ENCODE measurements at regions not wholly inside any gene's neighbourhood (a gene's known extent, or its start where the extent isn't known, plus 50 kb on each side); places are given as distances from the start of the nearest gene placed in this dataset.

DNA sequence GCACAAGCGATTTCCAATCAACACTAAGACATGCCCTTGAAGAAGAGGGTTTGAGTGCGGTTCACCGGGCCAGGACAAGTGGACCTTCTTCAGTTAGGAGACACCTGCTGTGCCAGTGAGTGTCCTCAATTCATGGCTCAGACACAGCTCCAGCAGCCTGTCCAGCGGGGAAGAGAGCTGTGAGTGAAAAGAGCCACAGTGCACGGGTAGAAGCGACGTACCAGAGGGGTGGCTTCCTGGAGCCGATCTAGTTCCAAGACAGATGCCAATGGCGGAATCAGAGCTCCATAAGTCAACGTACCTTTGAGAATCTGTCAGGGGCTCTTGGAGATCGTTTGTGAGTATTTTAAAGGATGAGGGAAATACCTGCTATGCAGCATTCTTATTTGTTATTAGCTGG, 119.9 kb upstream of the SALL3 start:
- TF ChIP-seq, protein P1, sequence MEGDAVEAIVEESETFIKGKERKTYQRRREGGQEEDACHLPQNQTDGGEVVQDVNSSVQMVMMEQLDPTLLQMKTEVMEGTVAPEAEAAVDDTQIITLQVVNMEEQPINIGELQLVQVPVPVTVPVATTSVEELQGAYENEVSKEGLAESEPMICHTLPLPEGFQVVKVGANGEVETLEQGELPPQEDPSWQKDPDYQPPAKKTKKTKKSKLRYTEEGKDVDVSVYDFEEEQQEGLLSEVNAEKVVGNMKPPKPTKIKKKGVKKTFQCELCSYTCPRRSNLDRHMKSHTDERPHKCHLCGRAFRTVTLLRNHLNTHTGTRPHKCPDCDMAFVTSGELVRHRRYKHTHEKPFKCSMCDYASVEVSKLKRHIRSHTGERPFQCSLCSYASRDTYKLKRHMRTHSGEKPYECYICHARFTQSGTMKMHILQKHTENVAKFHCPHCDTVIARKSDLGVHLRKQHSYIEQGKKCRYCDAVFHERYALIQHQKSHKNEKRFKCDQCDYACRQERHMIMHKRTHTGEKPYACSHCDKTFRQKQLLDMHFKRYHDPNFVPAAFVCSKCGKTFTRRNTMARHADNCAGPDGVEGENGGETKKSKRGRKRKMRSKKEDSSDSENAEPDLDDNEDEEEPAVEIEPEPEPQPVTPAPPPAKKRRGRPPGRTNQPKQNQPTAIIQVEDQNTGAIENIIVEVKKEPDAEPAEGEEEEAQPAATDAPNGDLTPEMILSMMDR (IDR thresholded peaks at IDR 0.05; ENCODE audit: borderline replicate concordance, insufficient read depth, low read depth, low read length), result no peak
- H3K4me3 ChIP-seq (ENCODE audit: low read depth, low read length), result no peak overlapping the region

DNA sequence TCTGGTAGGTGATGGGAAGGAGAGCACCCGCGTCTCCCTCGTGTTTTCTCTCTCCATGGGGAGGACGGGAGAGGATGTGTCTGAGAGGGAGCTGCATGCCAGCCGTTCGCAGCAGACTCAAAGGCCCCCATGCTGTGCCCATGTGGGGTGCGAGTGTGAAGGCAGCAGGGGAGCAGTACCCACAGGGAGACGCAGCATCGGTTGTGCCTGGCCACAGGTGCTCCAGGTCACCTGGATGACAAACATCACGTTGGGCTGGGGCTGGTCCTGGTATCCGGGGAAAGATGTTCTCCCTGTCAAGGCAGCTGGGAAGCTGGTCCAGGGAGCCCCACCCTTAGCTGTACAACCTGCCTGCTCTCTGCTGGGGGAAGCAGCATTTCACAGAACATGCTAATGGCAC, 119.5 kb upstream of the SALL3 start:
- no peak overlapping the region for H3K4me3 ChIP-seq (ENCODE audit: low read depth, low read length)
- TF ChIP-seq, protein P1 (IDR thresholded peaks at IDR 0.05; ENCODE audit: borderline replicate concordance, insufficient read depth, low read depth, low read length), result no peak

DNA sequence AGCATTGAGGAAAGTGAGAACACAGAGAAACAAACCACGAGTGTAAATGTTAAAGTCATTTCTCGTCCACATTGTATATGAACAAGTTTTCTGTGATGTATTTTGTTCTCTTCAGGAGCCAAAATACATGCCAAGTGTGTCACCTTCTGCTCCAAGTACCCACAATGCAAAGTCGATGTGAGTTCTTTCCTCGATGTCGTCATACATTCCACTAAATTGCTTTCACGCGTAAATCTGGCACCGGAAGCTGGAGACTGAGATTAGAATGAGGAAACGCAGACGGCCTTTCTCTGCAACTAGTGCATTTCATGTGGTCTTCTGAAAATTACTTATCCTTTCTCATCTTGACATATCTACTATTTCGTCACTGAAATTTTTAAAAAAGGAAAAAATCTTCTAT, 118.5 kb upstream of the SALL3 start:
- H3K4me3 ChIP-seq (ENCODE audit: low read depth, low read length), result no peak overlapping the region
- TF ChIP-seq, protein P1 (IDR thresholded peaks at IDR 0.05; ENCODE audit: borderline replicate concordance, insufficient read depth, low read depth, low read length), result no peak

DNA sequence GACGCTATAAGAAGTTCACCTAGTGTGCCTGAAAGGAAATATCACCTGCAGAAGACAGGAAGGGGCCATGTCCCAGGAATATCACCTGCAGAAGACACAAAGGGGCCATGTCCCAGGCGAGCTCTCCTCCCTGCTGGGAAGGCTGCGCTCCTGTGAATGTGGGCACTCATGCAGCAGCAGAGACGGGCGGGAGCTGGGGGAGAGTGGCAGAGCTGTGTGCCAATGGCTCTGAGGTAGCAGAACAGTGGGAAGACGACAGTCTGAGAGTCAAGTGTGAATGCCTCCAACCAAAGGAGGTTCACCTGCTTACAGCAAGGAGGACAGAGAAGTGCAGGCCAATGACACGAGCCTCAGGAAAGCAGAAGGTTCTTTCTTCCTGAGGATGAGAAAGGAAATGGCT, 117.9 kb upstream of the SALL3 start:
- TF ChIP-seq, protein P1 (IDR thresholded peaks at IDR 0.05; ENCODE audit: borderline replicate concordance, insufficient read depth, low read depth, low read length), result no peak
- no peak overlapping the region for H3K4me3 ChIP-seq (ENCODE audit: low read depth, low read length)

DNA sequence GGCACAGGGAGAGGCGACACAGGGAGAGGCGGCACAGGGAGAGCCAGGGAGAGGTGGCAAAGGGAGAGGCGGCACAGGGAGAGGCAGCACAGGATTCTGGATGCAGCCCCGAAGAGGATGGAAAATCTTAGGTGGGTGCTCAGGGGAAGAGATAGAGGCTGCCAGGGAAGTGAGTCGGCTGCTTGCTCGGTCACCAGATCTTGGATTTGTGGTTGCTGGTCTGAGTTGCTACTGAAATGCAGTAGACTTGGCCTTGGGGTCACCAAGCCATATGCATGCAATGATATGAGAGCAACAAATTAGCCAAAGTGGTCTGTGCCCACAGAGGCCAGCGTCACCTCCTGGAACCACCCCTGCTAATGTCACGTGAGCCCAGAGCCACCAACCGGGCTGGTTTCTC, 117.2 kb upstream of the SALL3 start:
- H3K4me3 ChIP-seq (ENCODE audit: low read depth, low read length), result no peak overlapping the region
- TF ChIP-seq, protein P1 (IDR thresholded peaks at IDR 0.05; ENCODE audit: borderline replicate concordance, insufficient read depth, low read depth, low read length), result no peak

DNA sequence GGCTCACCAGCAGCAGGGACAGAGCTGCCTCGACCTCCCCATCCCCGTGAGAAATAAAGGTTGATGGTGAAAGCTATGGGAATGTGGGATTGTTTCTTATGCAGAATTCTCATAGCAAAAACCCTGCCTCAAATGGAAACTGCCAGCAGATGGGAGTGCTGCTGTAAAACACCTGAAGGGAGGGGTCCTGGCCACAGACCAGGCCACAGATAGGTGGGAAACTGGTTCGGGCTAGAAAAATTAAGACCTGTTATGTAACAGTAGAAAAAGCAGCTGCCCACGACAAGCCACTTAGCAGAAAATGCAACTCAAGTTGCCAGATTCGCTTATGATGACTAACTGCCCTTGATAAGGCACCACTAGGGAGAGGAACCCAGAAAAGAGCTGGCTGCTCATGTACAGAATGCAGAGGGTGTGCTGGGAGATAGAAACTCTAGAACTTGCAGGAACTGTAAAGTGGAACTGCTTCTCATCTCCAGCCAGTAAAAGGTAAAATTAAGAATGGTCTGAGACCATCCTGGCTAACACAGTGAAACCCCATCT, 114.5 kb upstream of the SALL3 start:
- H3K4me3 ChIP-seq (ENCODE audit: low read depth, low read length), result no peak overlapping the region
- TF ChIP-seq, protein P1 (IDR thresholded peaks at IDR 0.05; ENCODE audit: borderline replicate concordance, insufficient read depth, low read depth, low read length), result no peak

DNA sequence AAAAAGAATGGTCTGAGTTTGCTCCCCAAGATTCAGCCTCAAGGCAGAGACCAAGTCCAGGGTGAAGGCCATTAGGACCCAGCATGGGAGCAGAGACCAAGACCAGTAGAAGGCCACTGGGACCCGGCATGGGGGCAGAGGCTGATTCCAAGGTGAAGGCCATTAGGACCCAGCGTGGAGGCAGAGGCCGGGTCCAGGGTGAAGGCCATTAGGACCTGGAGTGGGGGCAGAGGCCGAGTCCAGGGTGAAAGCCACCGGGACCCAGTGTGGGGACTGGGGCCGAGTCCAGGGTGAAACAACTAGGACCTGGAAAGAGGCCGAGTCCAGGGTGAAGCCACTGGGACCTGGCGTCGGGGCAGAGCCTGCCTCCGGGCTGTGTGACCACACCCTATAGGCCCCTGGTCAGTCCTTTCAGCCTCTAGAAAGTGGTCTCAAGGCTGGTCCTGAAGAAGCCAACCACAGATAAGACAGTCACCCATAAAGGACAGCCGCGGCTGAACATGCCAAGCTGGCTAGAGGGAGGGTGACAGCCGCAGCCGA, 113.8 kb upstream of the SALL3 start:
- TF ChIP-seq, protein P1 (IDR thresholded peaks at IDR 0.05; ENCODE audit: borderline replicate concordance, insufficient read depth, low read depth, low read length), result no peak
- no peak overlapping the region for H3K4me3 ChIP-seq (ENCODE audit: low read depth, low read length)
